Stimulated activated CD4-positive, alpha-beta T cell treated with anti-CD3 and anti-CD28 coated beads, Interleukin-2, amount 100 ng/mL, for 48 hours (primary cell): ENCODE measurements at regions not wholly inside any gene's neighbourhood (a gene's known extent, or its start where the extent isn't known, plus 50 kb on each side); places are given as distances from the start of the nearest gene placed in this dataset.

Experiments used
- DNase-seq, 2 donors: peaks; one replicate each; pipeline ENCODE4 v3.0.0-alpha.2; 2020

DNA sequence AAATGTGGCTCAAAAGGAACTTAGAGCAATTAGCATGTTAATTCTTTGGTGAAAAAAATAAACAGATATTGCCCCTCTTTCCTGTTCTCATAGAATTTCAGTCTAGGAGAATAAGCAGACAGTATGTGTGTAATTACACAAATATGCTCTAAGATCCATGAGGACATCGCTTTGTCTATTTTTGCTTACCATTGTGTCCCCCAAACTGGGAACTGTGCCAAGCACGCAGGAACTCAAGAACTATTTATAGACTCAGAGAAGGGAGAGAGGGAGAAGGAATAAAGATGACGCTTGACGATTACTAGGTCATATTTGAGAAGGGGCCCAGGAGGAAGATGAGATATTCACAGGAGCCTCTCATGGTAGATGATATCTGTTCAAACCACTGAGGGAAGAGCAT, 692.6 kb downstream of the RAB28 start:
- no peak for DNase-seq

DNA sequence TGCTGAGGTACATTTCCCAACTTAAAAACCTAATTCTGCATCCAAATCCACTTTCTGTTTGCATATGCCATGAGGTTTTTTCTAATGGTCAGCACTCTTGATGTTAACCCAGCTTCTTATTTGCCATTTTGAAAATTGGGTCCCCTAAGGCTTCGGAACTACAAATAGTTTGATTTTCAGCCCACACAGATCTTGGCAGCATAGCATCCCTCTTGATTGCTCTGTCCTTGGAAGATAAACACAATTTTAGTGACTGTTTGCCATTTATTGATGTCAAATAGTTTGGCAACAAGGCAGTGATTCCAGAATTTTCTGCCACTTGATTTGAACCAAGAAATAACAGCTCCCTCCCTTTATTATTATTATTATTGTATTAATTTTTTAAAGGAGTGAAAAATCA, 696.9 kb downstream of the RAB28 start:
- no peak for DNase-seq

DNA sequence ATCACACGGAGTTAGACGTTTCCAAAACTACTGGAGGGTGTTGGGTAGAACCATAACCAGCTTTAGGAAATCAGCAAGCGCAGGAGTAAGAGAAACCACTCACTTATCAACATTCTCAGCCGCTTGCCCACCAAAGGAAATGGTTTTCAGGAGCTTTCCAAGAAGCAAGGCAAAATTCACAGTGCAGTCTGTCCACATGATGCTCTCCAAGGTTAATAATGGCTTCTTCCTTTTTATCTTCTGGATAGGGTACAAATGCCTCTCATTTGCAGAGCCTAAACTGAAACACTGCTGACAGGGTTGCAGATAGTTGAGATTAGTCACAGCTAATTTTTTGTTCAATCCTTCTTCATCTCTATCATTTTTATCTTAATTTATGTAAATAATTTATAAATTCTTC, 705.4 kb downstream of the RAB28 start:
- DNase-seq: no peak

DNA sequence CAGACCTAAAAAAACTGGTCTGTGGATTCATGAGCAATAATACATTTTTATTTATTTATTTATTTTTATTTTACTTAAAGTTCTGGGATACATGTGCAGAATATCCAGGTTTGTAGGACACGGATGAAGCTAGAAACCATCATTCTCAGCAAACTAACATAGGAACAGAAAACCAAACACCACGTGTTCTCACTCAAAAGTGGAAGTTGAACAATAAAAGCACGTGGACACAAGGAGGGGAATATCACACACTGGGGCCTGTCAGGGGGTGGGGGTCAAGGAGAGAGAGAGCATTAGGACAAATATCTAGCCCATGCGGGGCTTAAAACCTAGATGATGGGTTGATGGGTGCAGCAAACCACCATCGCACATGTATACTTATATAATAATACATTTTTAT, 705.9 kb downstream of the RAB28 start:
- DNase-seq: no peak

DNA sequence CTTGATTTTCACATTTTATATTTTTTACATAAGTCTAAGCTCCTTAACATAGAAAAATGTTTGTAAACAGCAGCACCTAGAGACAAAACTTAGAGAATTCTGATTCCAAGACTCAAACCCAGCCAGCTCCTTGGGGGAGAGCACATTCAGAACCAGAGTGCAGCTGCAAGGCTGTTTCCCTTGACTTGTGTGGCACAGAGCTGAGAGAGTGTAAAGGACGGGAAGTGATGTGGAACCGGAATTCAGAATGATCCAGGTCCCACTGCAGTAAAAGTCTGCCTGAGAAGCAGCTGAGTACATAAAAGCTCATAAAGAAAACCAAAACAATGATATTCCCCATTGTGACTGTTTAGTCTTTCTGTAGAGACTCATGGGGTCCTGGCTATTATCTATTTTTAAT, 713.8 kb downstream of the RAB28 start:
- DNase-seq: no peak

DNA sequence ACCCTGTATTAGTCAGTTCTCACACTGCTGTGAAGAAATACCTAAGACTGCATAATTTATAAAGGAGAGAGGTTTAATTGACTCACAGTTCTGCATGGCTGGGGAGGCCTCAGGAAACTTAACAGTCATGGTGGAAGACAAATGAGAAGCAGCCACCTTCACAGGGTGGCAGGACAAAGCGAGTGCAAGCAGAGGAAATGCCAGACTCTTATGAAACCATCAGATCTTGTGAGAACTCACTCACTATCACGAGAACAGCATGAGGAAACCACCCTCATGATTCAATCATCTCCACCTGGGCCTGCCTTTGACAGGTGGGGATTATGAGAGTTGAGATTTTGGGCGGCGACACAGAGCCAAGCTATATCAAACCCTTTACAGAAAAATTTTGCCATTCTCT, 722.4 kb downstream of the RAB28 start:
- DNase-seq: no peak

DNA sequence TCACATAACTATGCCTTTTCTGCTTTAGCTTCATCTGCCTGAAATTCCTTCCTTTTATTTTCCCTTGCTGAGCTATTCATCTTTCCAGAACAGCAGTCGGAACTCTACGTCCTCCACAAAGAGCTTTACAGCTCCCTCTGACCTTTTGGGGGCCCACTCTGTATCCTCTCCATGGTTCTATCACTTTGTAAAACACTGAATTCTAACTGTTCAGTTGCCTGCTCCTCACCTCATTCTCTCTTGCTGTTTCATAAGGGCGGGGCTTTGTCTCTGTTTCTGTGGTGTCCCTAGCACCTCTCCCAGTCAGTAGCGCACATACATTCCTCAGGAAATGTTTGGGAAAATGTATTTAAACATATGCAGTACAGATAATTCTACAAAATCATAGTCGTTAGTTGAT, 737.0 kb downstream of the RAB28 start:
- DNase-seq: no peak

DNA sequence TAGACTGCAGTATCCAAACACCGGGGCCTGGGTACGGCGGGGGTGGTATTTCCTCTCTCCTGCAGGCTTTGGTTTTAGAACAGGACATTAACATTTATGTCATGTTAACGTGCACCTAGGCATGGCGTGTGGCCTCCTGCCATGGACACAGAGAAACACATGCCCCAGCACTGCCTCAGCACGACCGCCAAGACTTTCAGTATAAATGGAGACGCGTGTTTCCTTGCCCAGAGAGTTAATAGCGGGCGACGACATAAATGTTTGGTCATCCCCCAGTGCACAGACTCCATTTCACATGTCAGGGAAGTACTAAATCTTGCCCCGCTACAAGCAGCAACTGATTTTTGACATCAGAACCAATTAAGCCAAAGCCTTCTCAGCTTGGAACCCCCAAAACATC, 737.9 kb downstream of the RAB28 start:
- no peak for DNase-seq

DNA sequence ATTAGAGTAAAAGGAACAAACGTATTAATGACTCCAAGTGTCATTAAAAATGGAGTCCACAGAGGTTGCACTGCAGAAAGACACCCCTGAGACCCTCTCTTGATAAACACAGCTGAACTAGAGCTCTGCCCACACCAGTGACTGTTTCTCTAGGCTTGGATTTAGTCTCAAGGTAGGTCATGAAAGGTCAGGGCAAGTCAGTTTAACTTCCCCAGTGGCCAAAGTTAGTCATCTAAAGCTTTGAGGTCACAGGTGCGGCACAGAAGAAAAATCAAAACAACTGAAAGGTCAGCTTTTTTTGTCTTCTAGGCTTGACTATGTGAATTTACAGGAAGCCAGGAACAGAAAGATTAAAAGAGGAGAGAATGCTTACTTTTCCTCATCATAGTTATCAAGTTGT, 749.6 kb downstream of the RAB28 start:
- no peak for DNase-seq

DNA sequence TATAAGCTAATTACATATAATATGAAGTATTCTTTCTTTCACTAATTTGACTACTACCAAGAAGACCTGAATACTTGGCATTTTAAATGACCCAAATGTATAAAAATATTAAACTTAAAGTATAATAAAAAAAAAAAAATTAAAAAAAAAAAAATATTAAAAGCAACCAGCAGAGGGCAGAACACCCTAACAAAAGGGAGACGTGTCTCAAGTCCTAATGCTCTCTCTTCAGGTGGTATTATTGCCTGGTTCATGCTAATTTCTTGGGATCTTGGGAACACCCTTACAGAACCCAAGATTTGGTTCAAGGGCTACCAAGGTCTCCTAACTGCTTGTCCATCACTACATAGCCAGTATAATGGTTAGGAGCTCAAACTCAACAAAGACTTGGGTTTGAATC, 754.8 kb downstream of the RAB28 start:
- no peak for DNase-seq

DNA sequence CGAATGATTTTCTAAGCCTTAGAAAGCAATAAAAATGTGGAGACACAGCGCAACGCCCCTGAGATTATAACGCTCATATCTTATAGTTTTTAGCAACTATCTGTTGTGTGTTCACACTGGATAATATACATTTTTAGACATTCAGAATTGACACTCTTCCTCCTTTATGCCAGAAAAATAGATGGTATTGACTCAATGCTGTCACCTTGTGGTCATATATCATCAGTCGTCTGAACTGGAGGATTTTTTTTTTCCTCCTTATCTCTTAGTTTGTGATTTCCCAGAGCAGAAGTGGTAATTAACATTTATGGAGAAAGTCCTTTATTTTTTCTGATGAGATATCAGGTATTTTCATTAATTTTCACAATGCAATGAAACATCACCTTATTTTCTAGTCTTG, 759.6 kb downstream of the RAB28 start:
- DNase-seq: no peak

DNA sequence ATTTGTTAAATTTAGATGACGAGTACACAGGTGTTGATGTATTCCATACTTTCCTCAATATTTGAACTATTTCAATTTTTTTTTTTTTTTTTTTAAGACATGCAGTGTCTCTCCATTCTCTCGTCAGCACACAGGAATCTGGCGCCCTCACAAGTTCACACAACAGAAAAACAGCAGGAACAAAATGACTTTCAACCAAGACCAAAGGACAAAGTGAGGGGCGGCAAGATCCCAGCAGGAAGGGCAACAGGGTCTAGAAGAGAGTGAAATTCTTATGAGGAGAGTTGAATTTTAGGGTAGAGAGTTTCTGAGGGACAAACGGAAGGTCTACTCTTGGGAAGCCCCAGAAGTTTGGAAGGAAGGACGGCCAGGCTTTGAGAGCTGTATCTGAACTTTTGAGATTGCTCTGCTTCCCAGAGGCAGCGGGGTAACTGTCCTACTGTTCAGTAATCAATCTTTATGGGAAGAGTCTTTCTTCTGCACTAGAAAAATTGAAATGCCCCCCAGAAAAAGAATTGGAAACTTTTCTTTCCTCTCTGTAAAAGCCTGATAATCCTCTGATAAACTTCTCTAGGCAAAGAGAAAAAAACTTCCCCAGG, 760.2 kb downstream of the RAB28 start:
- DNase-seq: no peak

DNA sequence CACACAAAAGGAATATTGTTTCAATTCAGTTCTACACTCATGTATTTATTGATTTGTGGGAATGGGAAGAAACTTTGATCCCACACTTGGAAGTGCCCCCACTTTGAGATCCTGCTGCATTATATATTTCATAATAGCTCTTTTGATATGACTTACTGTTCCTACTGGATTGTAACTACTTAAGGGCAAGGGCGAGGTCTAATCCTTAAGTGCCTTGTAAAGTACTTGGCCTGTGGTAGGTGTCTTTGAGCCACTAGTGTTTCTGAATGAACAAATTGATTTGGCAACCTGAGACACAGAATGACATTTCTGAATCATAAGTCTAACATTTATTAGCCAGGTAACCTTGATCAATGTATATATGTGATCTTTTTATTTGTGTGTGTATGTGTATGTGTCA, 767.2 kb downstream of the RAB28 start:
- DNase-seq: no peak

DNA sequence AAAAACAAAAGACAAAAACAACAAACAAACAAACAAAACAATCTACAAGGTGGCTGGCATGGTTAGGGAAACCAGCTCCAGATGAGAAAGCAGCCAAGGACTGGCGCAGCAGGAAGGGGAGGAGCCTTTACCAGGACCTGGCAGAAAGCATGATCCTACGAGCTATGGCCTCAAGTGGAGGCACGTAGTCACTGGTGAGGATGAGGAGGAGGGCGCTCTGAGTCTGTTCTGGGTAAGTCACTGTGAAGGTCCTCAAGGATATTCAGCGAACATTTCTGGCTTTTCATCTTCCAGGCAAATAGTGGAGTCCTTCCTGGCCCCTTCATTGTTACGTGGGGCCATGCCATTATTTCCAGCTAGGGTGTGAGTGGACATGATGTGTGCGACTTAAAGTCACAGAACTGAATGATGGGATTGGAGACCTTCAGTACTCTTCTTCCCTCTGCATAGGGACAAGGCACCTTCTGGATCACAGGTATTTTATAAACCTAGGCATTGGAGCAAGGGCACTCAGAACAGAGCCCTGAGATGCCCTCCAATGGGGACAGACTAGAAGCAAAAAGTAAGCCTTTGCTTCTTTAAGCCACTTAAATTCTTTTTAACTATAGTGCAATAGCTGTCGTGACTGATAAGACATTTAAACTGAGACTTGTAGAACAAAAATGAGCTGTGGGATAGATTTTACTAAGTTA, 771.3 kb downstream of the RAB28 start:
- DNase-seq: no peak

DNA sequence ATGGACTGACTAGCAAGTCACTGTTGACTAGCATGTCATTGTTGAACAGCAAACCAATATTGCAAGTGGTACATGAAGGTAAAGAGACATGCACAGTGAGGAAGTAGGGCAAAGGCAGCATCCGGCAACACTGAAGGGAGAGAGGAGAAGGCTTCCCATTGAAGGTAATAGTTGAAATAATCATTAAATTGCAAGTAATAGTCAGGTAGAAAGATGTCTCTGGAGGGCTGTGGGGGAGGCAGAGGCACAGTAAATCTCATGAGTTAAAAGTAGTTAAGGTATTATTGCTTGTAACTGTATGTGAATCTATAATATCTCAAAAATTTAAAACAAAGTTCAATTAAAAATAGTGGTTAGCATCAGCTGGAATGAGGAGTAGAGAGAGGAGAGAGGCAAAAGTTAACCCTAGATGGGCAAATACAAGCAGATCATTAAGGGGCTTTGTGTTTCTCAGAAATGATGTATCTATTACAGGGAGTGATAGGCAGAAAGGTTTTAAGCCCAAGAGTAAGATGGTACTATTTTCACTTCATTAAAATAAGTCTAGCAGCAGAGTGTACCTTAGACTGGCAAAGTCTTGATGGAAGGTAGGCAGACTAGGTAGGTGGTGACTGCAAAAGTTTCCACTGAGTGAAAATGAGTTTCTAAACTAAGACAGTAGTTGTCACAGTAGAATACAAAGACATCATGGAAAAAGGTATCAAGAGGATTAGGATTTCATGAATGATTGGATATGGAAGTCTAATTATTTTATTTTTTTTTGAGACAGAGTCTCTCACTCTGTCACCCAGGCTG, 776.6 kb downstream of the RAB28 start:
- no peak for DNase-seq

DNA sequence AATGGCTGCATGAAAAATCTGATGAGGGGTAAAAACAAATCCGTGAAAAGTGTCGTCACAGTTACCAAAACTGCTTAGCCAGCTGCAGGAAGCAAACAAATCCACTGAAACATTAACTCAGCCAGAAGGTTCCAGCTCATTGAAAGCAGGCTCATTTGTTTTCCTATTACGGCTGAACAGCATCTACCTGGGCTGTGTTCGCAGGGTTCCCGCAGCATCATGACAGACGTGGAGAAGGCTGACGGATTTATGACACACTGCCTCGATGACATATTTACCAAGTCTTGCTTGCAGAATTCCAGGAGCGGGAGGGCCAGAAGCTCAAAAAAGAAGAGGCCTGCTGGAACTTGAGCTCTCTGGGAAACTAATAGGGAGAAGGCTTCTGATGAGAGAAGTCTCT, 781.1 kb downstream of the RAB28 start:
- no peak for DNase-seq

DNA sequence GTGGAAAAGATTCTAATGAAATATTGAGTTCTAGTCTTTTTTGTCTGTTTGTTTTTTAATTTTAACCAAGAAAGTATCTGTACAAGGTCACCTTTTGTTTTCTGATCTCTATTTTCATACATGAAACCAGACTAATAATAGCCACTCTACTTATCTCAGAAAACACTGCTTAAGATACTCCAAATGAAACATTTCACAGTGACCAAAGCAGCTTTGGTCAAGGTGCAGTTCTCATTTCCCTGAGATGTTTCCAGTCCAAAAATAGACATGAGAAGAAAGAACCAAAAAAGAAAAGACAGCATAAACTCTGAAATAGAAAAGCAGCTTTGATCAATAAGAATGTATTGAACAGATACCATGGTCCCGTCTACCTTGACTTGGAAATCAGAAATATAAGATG, 782.8 kb downstream of the RAB28 start:
- DNase-seq: no peak

DNA sequence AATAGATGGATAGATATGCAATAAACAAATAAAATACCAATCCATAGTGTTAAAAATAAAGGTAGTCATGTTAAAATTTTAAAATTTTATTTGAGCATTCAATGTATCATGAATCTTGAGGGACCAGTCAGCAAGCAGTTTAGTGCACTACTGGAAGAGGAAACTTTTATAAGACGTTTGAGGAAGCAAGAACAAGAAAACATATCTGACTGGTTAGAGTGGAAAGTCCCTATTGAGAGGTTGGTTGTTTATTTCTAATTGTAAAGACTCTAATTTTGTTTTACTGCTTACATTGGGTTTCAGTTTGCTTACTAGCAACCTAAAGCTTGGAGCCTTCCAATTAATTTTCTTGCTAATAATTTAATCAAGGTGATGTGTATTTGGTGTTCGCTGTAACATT, 786.2 kb downstream of the RAB28 start:
- DNase-seq: no peak

DNA sequence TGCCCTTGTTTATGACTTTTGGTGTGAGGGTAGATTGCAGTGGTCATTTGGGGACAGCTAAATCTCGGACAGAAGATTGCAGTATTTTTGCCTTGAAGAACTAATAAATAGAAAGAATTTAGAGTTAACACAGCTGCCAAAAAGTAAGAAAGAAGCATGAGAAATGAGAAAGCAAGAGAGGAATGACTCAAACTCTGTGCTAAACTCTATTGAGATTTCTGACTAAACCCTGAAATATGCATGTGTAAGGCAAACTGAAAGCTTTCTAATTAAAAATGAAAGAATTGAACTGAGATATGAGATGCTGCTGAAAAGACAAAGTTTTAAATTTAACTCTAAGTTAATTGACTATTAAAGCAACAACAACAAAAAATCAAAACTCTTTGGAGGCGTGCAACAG, 791.3 kb downstream of the RAB28 start:
- DNase-seq: no peak

DNA sequence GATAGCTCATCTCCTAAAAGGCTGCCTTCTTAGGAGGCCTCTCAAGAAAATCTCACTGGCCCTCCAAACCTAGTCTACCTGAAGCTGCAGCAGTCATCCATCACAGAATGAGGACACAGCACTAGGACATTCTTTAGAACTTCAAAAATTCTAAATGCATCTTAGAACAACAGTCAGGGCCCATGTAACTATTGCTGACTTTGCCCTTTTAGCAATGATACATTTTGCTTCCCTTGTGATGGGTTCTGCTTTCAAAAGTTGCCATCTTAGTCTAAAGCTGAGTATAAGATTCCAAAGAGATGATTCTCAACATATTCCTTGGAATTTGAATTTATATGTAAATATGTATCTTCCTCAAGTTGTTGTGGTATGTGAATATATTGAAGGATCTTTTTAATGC, 793.0 kb downstream of the RAB28 start:
- DNase-seq: no peak

DNA sequence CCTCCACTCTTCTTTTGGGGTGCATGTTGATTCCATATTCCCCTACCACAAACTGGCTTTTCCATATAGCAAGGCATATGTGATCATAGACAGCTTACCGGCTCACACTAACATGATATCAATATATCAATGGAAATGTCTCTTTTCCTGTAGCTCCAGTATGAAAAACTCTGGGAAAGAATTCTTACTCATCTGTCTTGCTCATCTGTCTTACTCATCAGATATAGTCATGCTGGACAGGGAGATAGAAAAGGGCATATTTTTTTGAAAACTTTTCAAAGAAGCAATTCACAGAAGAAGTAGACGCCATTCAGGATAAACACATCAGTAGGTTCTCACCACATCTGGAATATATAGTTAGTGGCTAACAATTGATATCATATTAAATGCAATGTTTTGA, 794.7 kb downstream of the RAB28 start:
- DNase-seq: no peak

DNA sequence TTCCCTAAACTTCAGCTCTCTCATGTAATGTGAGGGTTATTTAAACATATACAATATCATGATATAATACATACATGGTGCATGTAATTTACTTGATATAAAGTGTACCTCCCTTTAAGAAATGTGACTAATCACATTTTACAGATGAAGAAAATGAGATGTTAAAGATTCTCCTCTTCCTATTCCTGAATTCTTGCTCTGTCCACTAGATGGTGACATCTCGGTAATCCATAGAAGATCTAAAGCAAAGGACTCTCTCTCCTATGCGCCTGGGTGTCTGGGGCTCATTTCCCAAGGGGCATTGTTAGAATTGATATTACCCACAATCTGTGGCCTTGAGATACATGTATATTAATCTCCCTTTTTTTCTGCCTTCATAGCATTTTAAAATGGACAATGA, 804.9 kb downstream of the RAB28 start:
- DNase-seq: no peak

DNA sequence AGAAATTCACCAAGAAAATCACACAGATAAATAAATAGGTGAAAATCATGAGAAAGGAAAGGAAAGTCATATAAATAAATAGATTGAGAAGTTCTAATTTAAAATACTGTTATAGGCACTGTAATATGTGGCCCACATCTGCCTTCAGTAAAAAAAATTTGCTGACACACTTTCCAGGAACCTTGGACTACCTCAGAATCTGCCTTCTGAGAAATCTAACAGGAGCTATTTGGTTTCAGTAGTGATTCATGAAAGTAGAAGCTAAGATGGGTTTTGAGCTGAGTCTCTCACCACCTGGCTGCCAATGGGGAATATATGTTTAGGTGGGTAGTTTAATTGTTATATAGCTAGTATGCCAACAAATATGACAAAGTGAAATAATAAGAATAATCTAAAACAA, 810.0 kb downstream of the RAB28 start:
- no peak for DNase-seq

DNA sequence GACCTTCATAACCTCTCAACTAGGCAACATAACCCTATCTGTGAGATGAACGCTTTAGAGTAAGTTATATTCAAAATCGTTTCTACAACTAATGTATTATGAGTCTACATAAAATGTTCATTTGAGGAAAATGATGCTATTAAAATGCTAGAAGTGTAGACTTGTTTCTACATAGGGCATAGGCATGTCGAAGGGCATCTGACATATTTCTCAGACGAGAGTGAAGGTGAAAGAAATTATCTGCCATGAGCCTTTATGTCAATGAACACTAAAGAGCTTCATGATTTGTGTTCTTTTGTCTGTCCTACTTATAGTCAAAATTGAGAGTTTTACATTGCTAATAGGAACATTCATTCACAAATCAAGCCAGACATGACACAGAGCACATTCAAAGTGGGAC, 811.8 kb downstream of the RAB28 start:
- no peak for DNase-seq

DNA sequence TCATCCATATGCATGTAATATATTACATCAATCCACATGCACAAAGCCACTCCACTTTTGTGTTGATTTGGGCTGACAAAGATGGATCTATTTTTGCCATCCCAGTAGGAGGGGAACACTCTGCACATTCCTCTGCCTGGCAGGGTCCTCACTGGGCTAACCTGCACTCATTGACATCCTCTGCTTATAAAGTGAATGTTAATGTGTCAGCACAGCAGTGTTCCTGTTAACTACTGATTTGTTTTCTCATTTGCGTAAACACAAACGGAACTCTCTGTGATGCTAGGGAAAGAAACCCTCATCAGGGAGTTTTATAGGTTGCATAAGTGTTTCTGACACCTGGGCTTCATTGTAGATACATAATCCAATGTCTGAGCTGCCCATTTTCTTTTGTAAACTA, 826.0 kb downstream of the RAB28 start:
- no peak for DNase-seq
